ENCODE measurements at regions not wholly inside any gene's neighbourhood (a gene's known extent, or its start where the extent isn't known, plus 50 kb on each side); places are given as distances from the start of the nearest gene placed in this dataset.

GRCh38 chrX:40377684-40378083 lies 203.1 kb upstream of the ATP6AP2 start:
- Histone ChIP-seq H3K4me3 (replicated peaks in 1 of 3; ENCODE audit: insufficient read depth in 1 of 3, low read depth in 1 of 3, low read length in 3 of 3) (no peak overlapping the region), H3K27ac (ENCODE audit: insufficient read depth, low read depth, low read length) (no peak overlapping the region), H4K20me1 (replicated peaks; ENCODE audit: control insufficient read depth, extremely low read depth, insufficient read depth, low read length) (no peaks in the 10 kb centered on the region), H3K4me1 (ENCODE audit: control insufficient read depth, extremely low read depth, insufficient read depth, low read length) (no peaks in the 10 kb centered on the region), H3K36me3 (ENCODE audit: control insufficient read depth in 2 of 2, extremely low read depth in 1 of 2, insufficient read depth in 2 of 2, low read length in 2 of 2) (no peaks in the 10 kb centered on the region), H3K9me1 (replicated peaks; ENCODE audit: control insufficient read depth, extremely low read depth, insufficient read depth, low read length) (no peaks in the 10 kb centered on the region), H3K79me2 (ENCODE audit: control insufficient read depth, insufficient read depth, low read length) (no peaks in the 10 kb centered on the region), H3K9ac (replicated peaks; ENCODE audit: extremely low read depth, insufficient read depth, low read length) (no peak overlapping the region), H2AFZ (ENCODE audit: low read depth, low read length) (no peak overlapping the region), H3K27me3 (ENCODE audit: control insufficient read depth in 2 of 2, insufficient read depth in 2 of 2, low read length in 2 of 2) (no peaks in the 10 kb centered on the region), H3K9me3 (replicated peaks; ENCODE audit: control insufficient read depth, insufficient read depth, low read length) (no peaks in the 10 kb centered on the region), H3K4me2 (ENCODE audit: insufficient read depth, low read length) (no peak overlapping the region)
- DNase-seq (ENCODE audit: low read depth, low spot score), result no peak
- POLR2A ChIA-PET, result no interaction called here
- BruUV-seq (replicated peaks), result no TSS peak
- CTCF ChIA-PET, result no interaction called here
- dilution Hi-C loops (cut with MboI; ENCODE audit: extremely low pct_ligation_motif_present, low sequenced_read_pairs) (no loop called here), intact Hi-C loops (cut with micrococcal nuclease) (no loop called here)
- TF ChIP-seq FOS (IDR thresholded peaks at IDR 0.05; ENCODE audit: borderline replicate concordance, insufficient read depth, low read length) (no peak), POLR2AphosphoS5 (IDR thresholded peaks at IDR 0.05; ENCODE audit: insufficient read depth, low read depth, low read length) (no peak), MYC (IDR thresholded peaks at IDR 0.05; ENCODE audit: low read depth, low read length) (no peak), GATA2 (IDR thresholded peaks at IDR 0.05; ENCODE audit: insufficient read depth, insufficient read length, low read depth, low read length) (no peak), CTCF (IDR thresholded peaks at IDR 0.05; ENCODE audit: extremely low read depth in 1 of 2, insufficient read depth in 1 of 2, low read depth in 1 of 2, low read length in 2 of 2) (no peak), POLR2A (IDR thresholded peaks at IDR 0.05; ENCODE audit: low read depth, low read length) (no peak), MAX (IDR thresholded peaks at IDR 0.05; ENCODE audit: insufficient read depth, insufficient read length) (no peak), EZH2 (IDR thresholded peaks at IDR 0.05; ENCODE audit: borderline replicate concordance, low read depth, low read length, severe bottlenecking) (no peak)
- no peak for FAIRE-seq

All from endothelial cell of umbilical vein (primary cell).